ENCODE measurements at regions not wholly inside any gene's neighbourhood (a gene's known extent, or its start where the extent isn't known, plus 50 kb on each side); places are given as distances from the start of the nearest gene placed in this dataset.

DNA sequence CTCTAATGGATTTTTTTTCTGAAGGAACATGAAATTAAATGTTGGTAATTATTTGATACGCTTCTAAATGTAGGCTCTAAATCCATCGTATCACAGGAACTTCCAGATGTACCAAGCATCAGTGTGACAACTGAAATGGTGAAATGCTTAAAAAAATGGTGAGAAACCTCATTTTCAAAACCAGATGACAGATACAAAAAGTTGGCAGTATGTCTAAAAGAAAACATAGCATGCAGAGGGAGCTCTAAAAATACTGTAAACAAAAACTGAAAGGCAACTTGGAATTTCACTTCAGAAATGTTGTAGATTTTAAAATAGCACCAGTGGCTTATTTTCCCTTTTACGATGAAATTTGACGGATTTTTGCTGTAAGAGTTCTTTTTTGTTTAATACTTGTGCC lies 1043.6 kb upstream of the WWC1 start:
- Histone ChIP-seq H3K4me3 (ENCODE audit: low read depth, low read length) (no peak overlapping the region), H3K27me3 (ENCODE audit: control insufficient read depth, insufficient read depth, low read length) (no peaks in the 10 kb centered on the region), H3K36me3 (ENCODE audit: control insufficient read depth, insufficient read depth, low read length) (no peaks in the 10 kb centered on the region)
- TF ChIP-seq, protein P1, sequence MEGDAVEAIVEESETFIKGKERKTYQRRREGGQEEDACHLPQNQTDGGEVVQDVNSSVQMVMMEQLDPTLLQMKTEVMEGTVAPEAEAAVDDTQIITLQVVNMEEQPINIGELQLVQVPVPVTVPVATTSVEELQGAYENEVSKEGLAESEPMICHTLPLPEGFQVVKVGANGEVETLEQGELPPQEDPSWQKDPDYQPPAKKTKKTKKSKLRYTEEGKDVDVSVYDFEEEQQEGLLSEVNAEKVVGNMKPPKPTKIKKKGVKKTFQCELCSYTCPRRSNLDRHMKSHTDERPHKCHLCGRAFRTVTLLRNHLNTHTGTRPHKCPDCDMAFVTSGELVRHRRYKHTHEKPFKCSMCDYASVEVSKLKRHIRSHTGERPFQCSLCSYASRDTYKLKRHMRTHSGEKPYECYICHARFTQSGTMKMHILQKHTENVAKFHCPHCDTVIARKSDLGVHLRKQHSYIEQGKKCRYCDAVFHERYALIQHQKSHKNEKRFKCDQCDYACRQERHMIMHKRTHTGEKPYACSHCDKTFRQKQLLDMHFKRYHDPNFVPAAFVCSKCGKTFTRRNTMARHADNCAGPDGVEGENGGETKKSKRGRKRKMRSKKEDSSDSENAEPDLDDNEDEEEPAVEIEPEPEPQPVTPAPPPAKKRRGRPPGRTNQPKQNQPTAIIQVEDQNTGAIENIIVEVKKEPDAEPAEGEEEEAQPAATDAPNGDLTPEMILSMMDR (IDR thresholded peaks at IDR 0.05; ENCODE audit: insufficient read depth, low read length, poor library complexity, severe bottlenecking), result no peak
- DNase-seq (ENCODE audit: low read depth), result no peak

DNA sequence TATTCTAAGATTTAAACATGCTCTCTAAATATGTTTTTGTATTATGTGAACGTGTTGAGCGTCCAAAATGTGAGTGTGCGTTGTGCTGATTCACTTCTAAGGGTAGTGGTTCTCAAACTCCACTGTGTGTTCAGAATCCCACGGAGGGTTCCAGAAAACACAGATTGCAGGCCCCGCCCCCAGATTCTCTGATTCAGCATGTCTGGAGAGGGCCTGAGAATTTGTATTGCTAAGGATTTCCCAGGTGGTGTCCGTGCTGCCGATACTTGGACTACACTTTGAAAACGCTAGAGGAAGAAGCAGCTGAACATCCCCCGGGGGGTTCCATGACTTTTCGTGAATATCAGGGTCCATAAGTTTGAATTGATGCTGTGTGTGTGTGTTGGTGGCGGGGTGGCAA lies 1043.2 kb upstream of the WWC1 start:
- H3K36me3 ChIP-seq (ENCODE audit: control insufficient read depth, insufficient read depth, low read length), result no peaks in the 10 kb centered on the region
- H3K4me3 ChIP-seq (ENCODE audit: low read depth, low read length), result no peak overlapping the region
- H3K27me3 ChIP-seq (ENCODE audit: control insufficient read depth, insufficient read depth, low read length), result no peaks in the 10 kb centered on the region
- TF ChIP-seq, protein P1 (IDR thresholded peaks at IDR 0.05; ENCODE audit: insufficient read depth, low read length, poor library complexity, severe bottlenecking), result no peak
- no peak for DNase-seq (ENCODE audit: low read depth)

DNA sequence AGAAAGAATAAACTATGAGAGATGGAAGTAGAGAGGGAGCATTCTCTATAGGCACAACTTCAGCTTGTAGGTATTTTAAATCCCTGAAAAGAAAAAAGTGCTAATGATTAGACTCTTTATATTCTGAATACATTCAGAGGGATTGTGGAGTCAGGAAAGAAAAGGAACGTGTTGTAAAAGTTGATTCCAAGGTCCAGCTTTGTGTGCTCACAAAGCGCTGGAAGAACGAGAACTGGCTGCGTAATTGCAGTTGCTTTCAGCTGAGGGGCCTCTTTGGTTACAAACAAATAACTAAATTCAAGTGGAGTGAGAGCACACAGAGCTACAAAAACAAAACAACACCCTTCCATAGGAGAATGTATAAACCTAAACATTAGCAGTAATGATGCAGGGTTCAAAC lies 1040.4 kb upstream of the WWC1 start:
- DNase-seq (ENCODE audit: low read depth), result no peak
- Histone ChIP-seq H3K36me3 (ENCODE audit: control insufficient read depth, insufficient read depth, low read length) (no peaks in the 10 kb centered on the region), H3K27me3 (ENCODE audit: control insufficient read depth, insufficient read depth, low read length) (no peaks in the 10 kb centered on the region), H3K4me3 (ENCODE audit: low read depth, low read length) (no peak overlapping the region)
- TF ChIP-seq, protein P1 (IDR thresholded peaks at IDR 0.05; ENCODE audit: insufficient read depth, low read length, poor library complexity, severe bottlenecking), result no peak

DNA sequence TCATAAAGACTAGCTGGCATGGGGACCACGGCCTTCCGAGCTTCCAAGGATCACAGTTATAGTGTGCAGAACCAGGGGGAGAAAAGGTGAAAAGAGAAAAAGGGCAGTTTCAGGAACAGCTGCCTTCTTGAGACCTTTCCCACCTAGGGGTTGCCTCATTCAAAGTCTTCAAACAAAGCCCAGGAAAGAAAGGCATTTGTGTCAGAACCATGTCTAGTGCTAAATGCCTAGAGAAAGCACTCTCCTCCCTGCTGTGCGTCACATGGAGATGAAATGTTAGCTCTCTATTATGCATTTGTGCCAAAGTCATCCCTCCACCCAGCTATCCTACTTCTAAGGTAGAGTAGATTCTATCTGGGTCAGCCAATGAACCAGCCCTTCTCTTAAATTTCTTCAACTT lies 1037.3 kb upstream of the WWC1 start:
- Histone ChIP-seq H3K27me3 (ENCODE audit: control insufficient read depth, insufficient read depth, low read length) (no peaks in the 10 kb centered on the region), H3K4me3 (ENCODE audit: low read depth, low read length) (no peak overlapping the region), H3K36me3 (ENCODE audit: control insufficient read depth, insufficient read depth, low read length) (no peaks in the 10 kb centered on the region)
- DNase-seq (ENCODE audit: low read depth), result no peak
- TF ChIP-seq, protein P1 (IDR thresholded peaks at IDR 0.05; ENCODE audit: insufficient read depth, low read length, poor library complexity, severe bottlenecking), result no peak

DNA sequence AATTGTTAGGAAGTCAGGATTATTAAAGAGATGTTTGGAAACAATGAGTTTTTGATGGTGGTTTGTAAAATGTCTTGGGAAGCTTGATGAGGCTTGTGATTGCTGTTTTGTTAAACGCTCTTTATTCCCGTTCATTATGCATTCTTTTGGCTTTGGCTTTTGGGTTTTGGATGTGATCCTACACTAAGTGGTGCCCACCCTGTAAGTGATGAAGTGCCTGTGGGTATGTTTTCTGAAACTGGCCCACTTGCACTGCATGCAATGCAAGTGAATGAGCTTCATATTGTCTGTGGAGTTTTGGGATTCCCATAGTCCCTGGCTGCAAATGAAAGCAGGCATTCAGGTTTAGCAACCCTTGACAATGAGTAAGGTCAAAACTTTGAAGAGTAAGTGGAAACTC lies 1035.5 kb upstream of the WWC1 start:
- TF ChIP-seq, protein P1 (IDR thresholded peaks at IDR 0.05; ENCODE audit: insufficient read depth, low read length, poor library complexity, severe bottlenecking), result no peak
- no peaks in the 10 kb centered on the region for H3K36me3 ChIP-seq (ENCODE audit: control insufficient read depth, insufficient read depth, low read length)

DNA sequence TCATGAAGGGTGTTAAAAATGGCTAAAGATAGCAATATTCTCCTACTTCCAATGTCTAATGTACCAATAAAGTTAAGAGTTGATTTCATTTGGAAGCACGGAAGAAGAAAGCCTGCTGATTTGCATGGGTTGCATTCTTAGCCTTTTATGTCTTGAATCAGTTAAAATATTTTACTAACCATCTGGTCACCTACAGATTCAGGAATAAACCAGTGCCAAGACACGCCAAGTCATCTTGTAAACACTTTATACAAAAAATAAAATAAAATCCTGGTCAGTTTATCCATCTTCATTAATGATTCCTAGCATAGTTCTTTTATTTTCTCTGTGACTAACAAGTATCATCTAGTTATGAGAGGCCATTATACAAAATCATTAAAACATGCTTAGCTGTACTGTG lies 1031.6 kb upstream of the WWC1 start:
- Histone ChIP-seq H3K4me3 (ENCODE audit: low read depth, low read length) (no peak overlapping the region), H3K36me3 (ENCODE audit: control insufficient read depth, insufficient read depth, low read length) (no peaks in the 10 kb centered on the region), H3K27me3 (ENCODE audit: control insufficient read depth, insufficient read depth, low read length) (no peaks in the 10 kb centered on the region)
- no peak for DNase-seq (ENCODE audit: low read depth)
- TF ChIP-seq, protein P1 (IDR thresholded peaks at IDR 0.05; ENCODE audit: insufficient read depth, low read length, poor library complexity, severe bottlenecking), result no peak

More for the DNA sequence above, 1035.5 kb upstream of the WWC1 start:
- DNase-seq (ENCODE audit: low read depth), result no peak
- no peak overlapping the region for H3K4me3 ChIP-seq (ENCODE audit: low read depth, low read length)
- H3K27me3 ChIP-seq (ENCODE audit: control insufficient read depth, insufficient read depth, low read length), result no peaks in the 10 kb centered on the region

Measured in kidney epithelial cell (primary cell).